ENCODE measurements at regions not wholly inside any gene's neighbourhood (a gene's known extent, or its start where the extent isn't known, plus 50 kb on each side); places are given as distances from the start of the nearest gene placed in this dataset.

- H3K4me3 ChIP-seq (ENCODE audit: low read length), result no peak overlapping the region
These were observed 116.2 kb downstream of the JRKL start for GRCh38 chr11:96506041-96506440.

DNA sequence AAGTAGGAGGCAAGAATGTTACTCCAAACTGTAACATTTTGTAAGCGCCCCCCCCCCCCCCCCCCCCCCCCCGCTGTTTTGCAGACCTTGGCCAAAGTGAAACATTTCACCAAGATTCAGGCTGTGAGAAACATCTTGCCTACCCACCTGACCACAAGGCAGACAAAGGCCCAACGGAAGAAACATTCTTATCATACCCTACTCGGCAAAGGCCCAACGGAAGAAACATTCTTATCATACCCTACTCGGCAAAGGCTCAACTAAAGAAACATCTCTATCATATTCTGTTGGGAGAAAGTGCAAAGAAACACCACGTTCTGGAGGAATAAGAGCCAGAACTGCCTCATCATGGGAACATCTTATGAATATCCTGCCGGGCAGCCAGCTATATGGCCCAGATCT lies 117.1 kb downstream of the JRKL start:
- Histone ChIP-seq H3K4me1 (ENCODE audit: low read length) (no peaks in the 10 kb centered on the region), H3K27me3 (ENCODE audit: low read depth, low read length) (no peaks in the 10 kb centered on the region), H3K9me3 (ENCODE audit: insufficient read depth, low read length) (no peaks in the 10 kb centered on the region), H3K9ac (ENCODE audit: low read length) (no peak overlapping the region), H4K20me1 (ENCODE audit: insufficient read depth, low read length) (no peaks in the 10 kb centered on the region), H3K4me2 (ENCODE audit: low read length) (no peak overlapping the region), H3K27ac (ENCODE audit: low read length) (no peak overlapping the region), H2AFZ (ENCODE audit: low read depth, low read length) (no peak overlapping the region), H3K4me3 (ENCODE audit: low read length) (no peak overlapping the region), H3K79me2 (ENCODE audit: low read length) (no peaks in the 10 kb centered on the region), H3K36me3 (replicated peaks; ENCODE audit: low read depth, low read length) (no peaks in the 10 kb centered on the region)
- TF ChIP-seq CTCF (IDR thresholded peaks at IDR 0.05; ENCODE audit: low read depth, low read length) (no peak), EZH2phosphoT487 (IDR thresholded peaks at IDR 0.05; ENCODE audit: low read depth) (no peak)

More at GRCh38 chr11:96506041-96506440, 116.2 kb downstream of the JRKL start:
- no peak for TF ChIP-seq CTCF (IDR thresholded peaks at IDR 0.05; ENCODE audit: low read depth, low read length)
- TF ChIP-seq EZH2phosphoT487 (IDR thresholded peaks at IDR 0.05; ENCODE audit: low read depth), result no peak
- no peaks in the 10 kb centered on the region for H3K27me3 ChIP-seq (ENCODE audit: low read depth, low read length)
- no peaks in the 10 kb centered on the region for H3K9me3 ChIP-seq (ENCODE audit: insufficient read depth, low read length)
- H3K4me1 ChIP-seq (ENCODE audit: low read length), result no peaks in the 10 kb centered on the region
- no peak overlapping the region for H3K9ac ChIP-seq (ENCODE audit: low read length)
- H3K79me2 ChIP-seq (ENCODE audit: low read length), result no peaks in the 10 kb centered on the region
- no peaks in the 10 kb centered on the region for H3K36me3 ChIP-seq (replicated peaks; ENCODE audit: low read depth, low read length)
- no peak overlapping the region for H3K27ac ChIP-seq (ENCODE audit: low read length)
- H3K4me2 ChIP-seq (ENCODE audit: low read length), result no peak overlapping the region
- no peaks in the 10 kb centered on the region for H4K20me1 ChIP-seq (ENCODE audit: insufficient read depth, low read length)
- no peak overlapping the region for H2AFZ ChIP-seq (ENCODE audit: low read depth, low read length)

DNA sequence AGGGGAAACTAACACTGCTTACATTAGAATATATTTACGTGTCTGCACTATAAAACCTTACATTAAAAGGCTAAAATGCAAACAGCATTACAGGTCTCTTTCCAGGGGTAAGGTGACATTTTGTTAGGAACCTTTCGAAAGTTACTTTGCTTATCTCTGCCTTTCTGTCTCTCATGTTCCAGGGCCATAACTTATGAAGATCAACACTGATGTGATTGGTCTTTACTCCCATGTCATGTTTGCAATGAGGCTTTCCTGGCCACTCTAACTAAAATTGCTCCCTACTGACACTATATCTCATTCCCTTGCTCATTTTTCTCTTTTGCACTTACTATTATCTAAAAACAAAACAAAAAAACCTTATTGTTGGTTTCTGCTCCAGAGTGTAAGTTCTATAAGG lies 119.0 kb downstream of the JRKL start:
- no peaks in the 10 kb centered on the region for H3K27me3 ChIP-seq (ENCODE audit: low read depth, low read length)
- TF ChIP-seq CTCF (IDR thresholded peaks at IDR 0.05; ENCODE audit: low read depth, low read length), result no peak
- no peak for TF ChIP-seq EZH2phosphoT487 (IDR thresholded peaks at IDR 0.05; ENCODE audit: low read depth)
- no peaks in the 10 kb centered on the region for H3K79me2 ChIP-seq (ENCODE audit: low read length)
- H3K4me3 ChIP-seq (ENCODE audit: low read length), result no peak overlapping the region
- no peaks in the 10 kb centered on the region for H3K36me3 ChIP-seq (replicated peaks; ENCODE audit: low read depth, low read length)
- no peak overlapping the region for H3K9ac ChIP-seq (ENCODE audit: low read length)
- H3K27ac ChIP-seq (ENCODE audit: low read length), result no peak overlapping the region
- H3K9me3 ChIP-seq (ENCODE audit: insufficient read depth, low read length), result no peaks in the 10 kb centered on the region
- H3K4me1 ChIP-seq (ENCODE audit: low read length), result no peaks in the 10 kb centered on the region
- H4K20me1 ChIP-seq (ENCODE audit: insufficient read depth, low read length), result no peaks in the 10 kb centered on the region
- no peak overlapping the region for H2AFZ ChIP-seq (ENCODE audit: low read depth, low read length)
- no peak overlapping the region for H3K4me2 ChIP-seq (ENCODE audit: low read length)

DNA sequence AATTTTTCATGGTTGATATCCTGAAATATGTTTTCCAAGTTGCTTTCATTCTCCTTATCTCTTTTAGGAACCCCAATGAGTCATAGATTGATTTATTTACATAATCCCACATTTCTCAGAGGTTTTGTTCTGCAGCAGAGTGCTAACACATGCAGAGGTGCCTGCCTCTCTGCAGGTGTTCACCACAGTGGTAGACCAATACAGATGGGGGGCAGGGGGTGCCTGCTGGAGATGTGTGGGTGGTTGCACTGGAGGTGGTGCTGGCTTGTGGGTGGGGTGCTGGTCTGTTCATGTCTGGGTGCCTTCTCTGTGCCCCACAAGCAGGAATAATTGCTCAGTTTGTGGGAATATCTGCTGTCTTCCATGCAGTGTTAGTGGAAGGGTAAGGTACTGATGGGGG lies 131.1 kb downstream of the JRKL start:
- Histone ChIP-seq H3K36me3 (replicated peaks; ENCODE audit: low read depth, low read length) (no peaks in the 10 kb centered on the region), H3K79me2 (ENCODE audit: low read length) (no peaks in the 10 kb centered on the region), H4K20me1 (ENCODE audit: insufficient read depth, low read length) (no peaks in the 10 kb centered on the region), H3K27ac (ENCODE audit: low read length) (no peak overlapping the region), H3K4me3 (ENCODE audit: low read length) (no peak overlapping the region), H3K9me3 (ENCODE audit: insufficient read depth, low read length) (no peaks in the 10 kb centered on the region), H3K4me2 (ENCODE audit: low read length) (no peak overlapping the region), H3K4me1 (ENCODE audit: low read length) (no peaks in the 10 kb centered on the region), H3K9ac (ENCODE audit: low read length) (no peak overlapping the region), H2AFZ (ENCODE audit: low read depth, low read length) (no peak overlapping the region), H3K27me3 (ENCODE audit: low read depth, low read length) (no peaks in the 10 kb centered on the region)
- no peak for TF ChIP-seq EZH2phosphoT487 (IDR thresholded peaks at IDR 0.05; ENCODE audit: low read depth)
- no peak for TF ChIP-seq CTCF (IDR thresholded peaks at IDR 0.05; ENCODE audit: low read depth, low read length)

All from OCI-LY3 (cell line).